ENCODE measurements at regions not wholly inside any gene's neighbourhood (a gene's known extent, or its start where the extent isn't known, plus 50 kb on each side); places are given as distances from the start of the nearest gene placed in this dataset.

DNA sequence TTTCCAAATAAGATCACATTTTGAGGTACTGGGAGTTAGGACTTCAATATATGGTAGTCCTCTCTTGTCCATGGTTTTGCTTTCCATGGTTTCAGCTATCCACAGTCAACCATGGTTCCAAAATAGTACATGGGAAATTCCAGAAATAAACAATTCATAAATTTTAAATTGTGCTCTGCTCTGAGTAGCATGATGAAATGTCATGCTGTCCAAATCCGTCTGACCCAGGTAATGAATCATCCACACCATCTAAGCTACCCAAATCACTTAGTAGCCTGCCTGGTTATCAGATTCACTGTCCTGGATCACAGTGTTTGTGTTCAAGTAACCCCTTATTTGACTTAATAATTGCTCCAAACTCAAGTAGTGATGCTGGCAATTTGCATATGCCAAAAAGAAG is 197.9 kb downstream of the TMTC3 start:
- Histone ChIP-seq H3K9me3 (ENCODE audit: control extremely low read depth in 1 of 5, control insufficient read depth in 4 of 5, insufficient read depth in 2 of 5, low read depth in 1 of 5, low read length in 4 of 5) (no peaks in the 10 kb centered on the region), H3K27me3 (replicated peaks in 2 of 5; ENCODE audit: control insufficient read depth in 4 of 5, insufficient read depth in 5 of 5, low read length in 4 of 5) (no peaks in the 10 kb centered on the region), H3K27ac (ENCODE audit: insufficient read depth in 1 of 2, low read depth in 1 of 2, low read length in 2 of 2, poor library complexity in 1 of 2, severe bottlenecking in 2 of 2) (no peak overlapping the region), H3K36me3 (ENCODE audit: control insufficient read depth in 4 of 4, insufficient read depth in 4 of 4, low read length in 3 of 4) (no peaks in the 10 kb centered on the region), H3K4me1 (ENCODE audit: control extremely low read depth in 1 of 4, control insufficient read depth in 4 of 4, insufficient read depth in 4 of 4, low read length in 3 of 4) (no peaks in the 10 kb centered on the region), H3K4me3 (ENCODE audit: control insufficient read depth in 1 of 7, extremely low read depth in 1 of 7, insufficient read depth in 4 of 7, low read depth in 2 of 7, low read length in 6 of 7) (no peak overlapping the region)
- POLR2A ChIA-PET = no interaction called here
- 86% methylated on average over 1 of the region's 1 CpG for whole genome bisulfite sequencing (ENCODE audit: insufficient coverage)
- CTCF ChIA-PET = no interaction called here
- no peak for DNase-seq

- no peak overlapping the region for H3K4me3 ChIP-seq (ENCODE audit: control insufficient read depth in 1 of 7, extremely low read depth in 1 of 7, insufficient read depth in 4 of 7, low read depth in 2 of 7, low read length in 6 of 7)
- no peaks in the 10 kb centered on the region for H3K27me3 ChIP-seq (replicated peaks in 2 of 5; ENCODE audit: control insufficient read depth in 4 of 5, insufficient read depth in 5 of 5, low read length in 4 of 5)
- POLR2A ChIA-PET = no interaction called here
- no peaks in the 10 kb centered on the region for H3K36me3 ChIP-seq (ENCODE audit: control insufficient read depth in 4 of 4, insufficient read depth in 4 of 4, low read length in 3 of 4)
- CTCF ChIA-PET = interaction anchor here (1.3 kb wide), 1 partner anchor 136 kb away, joined by 3 read pairs; no protein-coding TSS in a partner anchor
- H3K4me1 ChIP-seq (ENCODE audit: control extremely low read depth in 1 of 4, control insufficient read depth in 4 of 4, insufficient read depth in 4 of 4, low read length in 3 of 4) = no peaks in the 10 kb centered on the region
- DNase-seq = no peak
- H3K9me3 ChIP-seq (ENCODE audit: control extremely low read depth in 1 of 5, control insufficient read depth in 4 of 5, insufficient read depth in 2 of 5, low read depth in 1 of 5, low read length in 4 of 5) = no peaks in the 10 kb centered on the region
- H3K27ac ChIP-seq (ENCODE audit: insufficient read depth in 1 of 2, low read depth in 1 of 2, low read length in 2 of 2, poor library complexity in 1 of 2, severe bottlenecking in 2 of 2) = no peak overlapping the region
These were observed 200.2 kb downstream of the TMTC3 start for GRCh38 chr12:88342251-88342806.

GRCh38 chr12:88351146-88351545 is 209.0 kb downstream of the TMTC3 start:
- Histone ChIP-seq H3K4me3 (ENCODE audit: control insufficient read depth in 1 of 7, extremely low read depth in 1 of 7, insufficient read depth in 4 of 7, low read depth in 2 of 7, low read length in 6 of 7) (no peak overlapping the region), H3K4me1 (ENCODE audit: control extremely low read depth in 1 of 4, control insufficient read depth in 4 of 4, insufficient read depth in 4 of 4, low read length in 3 of 4) (no peaks in the 10 kb centered on the region), H3K27me3 (replicated peaks in 2 of 5; ENCODE audit: control insufficient read depth in 4 of 5, insufficient read depth in 5 of 5, low read length in 4 of 5) (no peaks in the 10 kb centered on the region), H3K27ac (ENCODE audit: insufficient read depth in 1 of 2, low read depth in 1 of 2, low read length in 2 of 2, poor library complexity in 1 of 2, severe bottlenecking in 2 of 2) (no peak overlapping the region), H3K9me3 (ENCODE audit: control extremely low read depth in 1 of 5, control insufficient read depth in 4 of 5, insufficient read depth in 2 of 5, low read depth in 1 of 5, low read length in 4 of 5) (peaks cover 0 to 3% (median 0%) of the 10 kb centered on the region in 5 experiments), H3K36me3 (ENCODE audit: control insufficient read depth in 4 of 4, insufficient read depth in 4 of 4, low read length in 3 of 4) (no peaks in the 10 kb centered on the region)
- ChIA-PET POLR2A (no interaction called here), CTCF (interaction anchor here (1.0 kb wide), 1 partner anchor 17 kb away, joined by 3 read pairs; no protein-coding TSS in a partner anchor)
- DNase-seq = no peak

DNA sequence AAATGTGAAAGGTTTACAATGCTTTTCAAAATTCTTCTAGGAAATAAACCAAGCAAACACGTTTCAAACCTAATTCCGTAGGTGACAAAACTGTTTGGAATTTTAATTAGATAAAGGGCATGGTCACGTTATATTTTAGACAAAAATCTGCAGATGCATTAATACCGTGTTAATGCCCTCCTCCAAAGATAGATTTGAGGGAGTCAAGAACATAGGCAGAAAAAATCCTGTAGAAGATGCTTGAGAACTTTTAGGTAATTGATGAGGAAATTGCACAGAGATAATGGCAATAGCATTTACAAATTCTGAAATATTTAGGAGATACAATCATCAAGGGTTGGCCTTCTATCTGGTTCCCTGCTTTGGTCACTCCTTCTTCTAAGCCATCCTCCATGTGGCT is 212.6 kb downstream of the TMTC3 start:
- no peaks in the 10 kb centered on the region for H3K27me3 ChIP-seq (replicated peaks in 2 of 5; ENCODE audit: control insufficient read depth in 4 of 5, insufficient read depth in 5 of 5, low read length in 4 of 5)
- no peak for DNase-seq
- H3K36me3 ChIP-seq (ENCODE audit: control insufficient read depth in 4 of 4, insufficient read depth in 4 of 4, low read length in 3 of 4) = no peaks in the 10 kb centered on the region
- ChIA-PET CTCF (no interaction called here), POLR2A (no interaction called here)
- WGBS (ENCODE audit: insufficient coverage) = 93% methylated on average over 4 of the region's 4 CpGs
- no peaks in the 10 kb centered on the region for H3K4me1 ChIP-seq (ENCODE audit: control extremely low read depth in 1 of 4, control insufficient read depth in 4 of 4, insufficient read depth in 4 of 4, low read length in 3 of 4)
- H3K27ac ChIP-seq (ENCODE audit: insufficient read depth in 1 of 2, low read depth in 1 of 2, low read length in 2 of 2, poor library complexity in 1 of 2, severe bottlenecking in 2 of 2) = no peak overlapping the region
- H3K4me3 ChIP-seq (ENCODE audit: control insufficient read depth in 1 of 7, extremely low read depth in 1 of 7, insufficient read depth in 4 of 7, low read depth in 2 of 7, low read length in 6 of 7) = no peak overlapping the region
- no peaks in the 10 kb centered on the region for H3K9me3 ChIP-seq (ENCODE audit: control extremely low read depth in 1 of 5, control insufficient read depth in 4 of 5, insufficient read depth in 2 of 5, low read depth in 1 of 5, low read length in 4 of 5)

DNA sequence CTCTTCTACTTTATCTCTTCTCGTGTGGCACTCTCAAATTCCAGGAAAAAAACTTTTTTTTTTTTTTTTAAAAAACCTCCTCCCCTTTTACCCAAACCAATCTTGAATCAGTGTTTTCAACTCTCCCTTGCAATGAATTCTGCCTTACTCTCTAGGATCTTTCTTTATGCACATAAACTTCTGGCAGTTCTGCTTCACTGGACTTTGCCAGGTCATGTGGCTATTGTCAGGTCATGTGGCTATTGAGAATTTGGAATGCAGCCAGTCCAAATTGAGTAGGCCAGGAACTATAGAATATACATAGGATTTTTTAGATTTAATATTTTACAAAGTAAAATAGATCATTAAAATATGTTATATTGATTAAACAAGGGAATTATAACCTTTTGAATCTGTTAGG is 218.2 kb downstream of the TMTC3 start:
- ChIA-PET CTCF (interaction anchor here (0.6 kb wide), 1 partner anchor 17 kb away, joined by 3 read pairs; no protein-coding TSS in a partner anchor), POLR2A (no interaction called here)
- H3K9me3 ChIP-seq (ENCODE audit: control extremely low read depth in 1 of 5, control insufficient read depth in 4 of 5, insufficient read depth in 2 of 5, low read depth in 1 of 5, low read length in 4 of 5) = no peaks in the 10 kb centered on the region

DNA sequence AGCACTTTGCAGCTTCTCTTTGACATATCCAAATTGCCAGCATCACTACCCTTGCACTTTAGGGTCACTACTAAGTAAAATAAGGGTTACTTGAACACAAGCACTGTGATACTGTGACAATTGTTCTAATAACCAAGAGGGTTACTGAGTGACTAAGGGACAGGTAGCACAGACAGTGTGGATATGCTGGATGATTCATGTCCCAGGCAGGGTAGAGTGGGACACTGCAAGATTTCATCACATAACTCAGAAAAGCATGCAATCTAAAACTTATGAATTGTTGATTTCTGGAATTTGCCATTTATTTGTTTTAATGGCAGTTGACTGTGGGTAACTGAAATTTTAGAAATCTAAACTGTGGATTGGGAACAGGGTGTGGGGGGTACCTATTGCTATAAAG is 218.8 kb downstream of the KITLG start:
- CTCF ChIA-PET = no interaction called here
- POLR2A ChIA-PET = no interaction called here
- Histone ChIP-seq H3K27ac (ENCODE audit: insufficient read depth in 1 of 2, low read depth in 1 of 2, low read length in 2 of 2, poor library complexity in 1 of 2, severe bottlenecking in 2 of 2) (no peak overlapping the region), H3K36me3 (ENCODE audit: control insufficient read depth in 4 of 4, insufficient read depth in 4 of 4, low read length in 3 of 4) (no peaks in the 10 kb centered on the region), H3K4me1 (ENCODE audit: control extremely low read depth in 1 of 4, control insufficient read depth in 4 of 4, insufficient read depth in 4 of 4, low read length in 3 of 4) (no peaks in the 10 kb centered on the region), H3K27me3 (replicated peaks in 2 of 5; ENCODE audit: control insufficient read depth in 4 of 5, insufficient read depth in 5 of 5, low read length in 4 of 5) (no peaks in the 10 kb centered on the region), H3K9me3 (ENCODE audit: control extremely low read depth in 1 of 5, control insufficient read depth in 4 of 5, insufficient read depth in 2 of 5, low read depth in 1 of 5, low read length in 4 of 5) (no peaks in the 10 kb centered on the region), H3K4me3 (ENCODE audit: control insufficient read depth in 1 of 7, extremely low read depth in 1 of 7, insufficient read depth in 4 of 7, low read depth in 2 of 7, low read length in 6 of 7) (no peak overlapping the region)
- DNase-seq = no peak

More for the DNA sequence above, 218.2 kb downstream of the TMTC3 start:
- Histone ChIP-seq H3K4me3 (ENCODE audit: control insufficient read depth in 1 of 7, extremely low read depth in 1 of 7, insufficient read depth in 4 of 7, low read depth in 2 of 7, low read length in 6 of 7) (no peak overlapping the region), H3K4me1 (ENCODE audit: control extremely low read depth in 1 of 4, control insufficient read depth in 4 of 4, insufficient read depth in 4 of 4, low read length in 3 of 4) (no peaks in the 10 kb centered on the region), H3K27ac (ENCODE audit: insufficient read depth in 1 of 2, low read depth in 1 of 2, low read length in 2 of 2, poor library complexity in 1 of 2, severe bottlenecking in 2 of 2) (no peak overlapping the region), H3K36me3 (ENCODE audit: control insufficient read depth in 4 of 4, insufficient read depth in 4 of 4, low read length in 3 of 4) (no peaks in the 10 kb centered on the region), H3K27me3 (replicated peaks in 2 of 5; ENCODE audit: control insufficient read depth in 4 of 5, insufficient read depth in 5 of 5, low read length in 4 of 5) (no peaks in the 10 kb centered on the region)
- 100% methylated on average over 1 of the region's 1 CpG for WGBS (ENCODE audit: insufficient coverage)
- DNase-seq = no peak

GRCh38 chr12:88362439-88362838 is 217.8 kb downstream of the KITLG start:
- Histone ChIP-seq H3K4me1 (ENCODE audit: control extremely low read depth in 1 of 4, control insufficient read depth in 4 of 4, insufficient read depth in 4 of 4, low read length in 3 of 4) (no peaks in the 10 kb centered on the region), H3K27ac (ENCODE audit: insufficient read depth in 1 of 2, low read depth in 1 of 2, low read length in 2 of 2, poor library complexity in 1 of 2, severe bottlenecking in 2 of 2) (no peak overlapping the region), H3K9me3 (ENCODE audit: control extremely low read depth in 1 of 5, control insufficient read depth in 4 of 5, insufficient read depth in 2 of 5, low read depth in 1 of 5, low read length in 4 of 5) (no peaks in the 10 kb centered on the region), H3K27me3 (replicated peaks in 2 of 5; ENCODE audit: control insufficient read depth in 4 of 5, insufficient read depth in 5 of 5, low read length in 4 of 5) (no peaks in the 10 kb centered on the region), H3K36me3 (ENCODE audit: control insufficient read depth in 4 of 4, insufficient read depth in 4 of 4, low read length in 3 of 4) (no peaks in the 10 kb centered on the region), H3K4me3 (ENCODE audit: control insufficient read depth in 1 of 7, extremely low read depth in 1 of 7, insufficient read depth in 4 of 7, low read depth in 2 of 7, low read length in 6 of 7) (no peak overlapping the region)
- no peak for DNase-seq
- no CpG with 5 or more reads among the region's 2 CpGs for WGBS (ENCODE audit: insufficient coverage)
- POLR2A ChIA-PET = no interaction called here
- CTCF ChIA-PET = no interaction called here
